HepG2 (cell line): ENCODE measurements at regions not wholly inside any gene's neighbourhood (a gene's known extent, or its start where the extent isn't known, plus 50 kb on each side); places are given as distances from the start of the nearest gene placed in this dataset.

Experiments used
- CREM ChIP-seq, 2 experiments: sonication (generic) in 1 of 2; formaldehyde crosslinking in 1 of 2; IDR thresholded peaks; 2 replicates each; pipeline versions ENCODE4 v1.4.0 to v1.6.1; 2016 to 2020; ENCODE audit warnings: antibody characterized with exemption in 1 of 2, mild to moderate bottlenecking in 1 of 2, missing genetic modification reagents in 1 of 2
- DNMT1 ChIP-seq: sonication (generic); formaldehyde crosslinking; IDR thresholded peaks from 2 replicates; pipeline ENCODE4 v1.5.1; 2020; ENCODE audit warnings: mild to moderate bottlenecking, missing genetic modification reagents
- ERF ChIP-seq: IDR thresholded peaks from 2 replicates; pipeline ENCODE4 v1.6.1; 2018; ENCODE audit warnings: missing biosample characterization, missing genetic modification reagents
- KDM5A ChIP-seq: fragments of 200-600 bp; sonication (generic); IDR thresholded peaks from 2 replicates; pipeline ENCODE4 v1.7.0; 2018; ENCODE audit warnings: antibody characterized with exemption, mild to moderate bottlenecking, low read length, borderline replicate concordance
- MXD1 ChIP-seq: sonication (generic); formaldehyde crosslinking; IDR thresholded peaks from 2 replicates; pipeline ENCODE4 v1.4.0; 2020; ENCODE audit warnings: mild to moderate bottlenecking, missing genetic modification reagents
- MXI1 ChIP-seq: IDR thresholded peaks from 3 replicates; pipeline ENCODE4 v1.6.1; 2012; ENCODE audit warnings: low read depth, low read length, inconsistent platforms, borderline replicate concordance
- PHB2 ChIP-seq: fragments of 450-650 bp; IDR thresholded peaks from 2 replicates; pipeline ENCODE4 v1.6.1; 2018; ENCODE audit not compliant: partially characterized antibody
- TBX3 ChIP-seq: fragments of 450-650 bp; IDR thresholded peaks from 2 replicates; pipeline ENCODE4 v1.6.1; 2017; ENCODE audit warnings: antibody characterized with exemption, mild to moderate bottlenecking, inconsistent platforms, borderline replicate concordance
- ZFAT ChIP-seq: sonication (generic); formaldehyde crosslinking; conservative IDR thresholded peaks from 2 replicates; pipeline ENCODE4 v1.8.1; 2023; ENCODE audit warnings: missing genetic modification reagents, inconsistent platforms
- ZNF629 ChIP-seq: sonication (generic); formaldehyde crosslinking; conservative IDR thresholded peaks from 2 replicates; pipeline ENCODE4 v1.5.0; 2020; ENCODE audit warnings: missing genetic modification reagents
- TF ChIP-seq, protein P1 (sequence below): sonication (generic); formaldehyde crosslinking; IDR thresholded peaks from 2 replicates; pipeline ENCODE4 v1.8.1; 2023; ENCODE audit warnings: missing genetic modification reagents, mild to moderate bottlenecking, borderline replicate concordance
- TF ChIP-seq, protein P2 (sequence below), 2 experiments: sonication (generic) in 1 of 2; formaldehyde crosslinking in 1 of 2; IDR thresholded peaks; 2 replicates each; pipeline versions ENCODE4 v1.6.1 to v1.9.0; 2014 to 2022; ENCODE audit warnings: antibody characterized with exemption in 1 of 2, borderline replicate concordance in 1 of 2, inconsistent platforms in 1 of 2, low read depth in 1 of 2, missing genetic modification reagents in 1 of 2

- TF ChIP-seq, protein P1, sequence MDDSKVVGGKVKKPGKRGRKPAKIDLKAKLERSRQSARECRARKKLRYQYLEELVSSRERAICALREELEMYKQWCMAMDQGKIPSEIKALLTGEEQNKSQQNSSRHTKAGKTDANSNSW = no peak
- TF ChIP-seq ERF (CRISPR knock-in tag) (no peak), DNMT1 (no peak), MXD1 (CRISPR knock-in tag) (no peak), ZFAT (CRISPR knock-in tag) (no peak), KDM5A (no peak), PHB2 (no peak), MXI1 (no peak), ZNF629 (CRISPR knock-in tag) (no peak), TBX3 (no peak), CREM (IDR thresholded peaks at IDR 0.05) (no peak), CREM (CRISPR knock-in tag; IDR thresholded peaks at IDR 0.05) (no peak)
- TF ChIP-seq, protein P2, sequence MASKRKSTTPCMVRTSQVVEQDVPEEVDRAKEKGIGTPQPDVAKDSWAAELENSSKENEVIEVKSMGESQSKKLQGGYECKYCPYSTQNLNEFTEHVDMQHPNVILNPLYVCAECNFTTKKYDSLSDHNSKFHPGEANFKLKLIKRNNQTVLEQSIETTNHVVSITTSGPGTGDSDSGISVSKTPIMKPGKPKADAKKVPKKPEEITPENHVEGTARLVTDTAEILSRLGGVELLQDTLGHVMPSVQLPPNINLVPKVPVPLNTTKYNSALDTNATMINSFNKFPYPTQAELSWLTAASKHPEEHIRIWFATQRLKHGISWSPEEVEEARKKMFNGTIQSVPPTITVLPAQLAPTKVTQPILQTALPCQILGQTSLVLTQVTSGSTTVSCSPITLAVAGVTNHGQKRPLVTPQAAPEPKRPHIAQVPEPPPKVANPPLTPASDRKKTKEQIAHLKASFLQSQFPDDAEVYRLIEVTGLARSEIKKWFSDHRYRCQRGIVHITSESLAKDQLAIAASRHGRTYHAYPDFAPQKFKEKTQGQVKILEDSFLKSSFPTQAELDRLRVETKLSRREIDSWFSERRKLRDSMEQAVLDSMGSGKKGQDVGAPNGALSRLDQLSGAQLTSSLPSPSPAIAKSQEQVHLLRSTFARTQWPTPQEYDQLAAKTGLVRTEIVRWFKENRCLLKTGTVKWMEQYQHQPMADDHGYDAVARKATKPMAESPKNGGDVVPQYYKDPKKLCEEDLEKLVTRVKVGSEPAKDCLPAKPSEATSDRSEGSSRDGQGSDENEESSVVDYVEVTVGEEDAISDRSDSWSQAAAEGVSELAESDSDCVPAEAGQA (IDR thresholded peaks at IDR 0.05; ENCODE audit: low read depth) = no peak
- TF ChIP-seq, protein P2 (CRISPR knock-in tag; IDR thresholded peaks at IDR 0.05; ENCODE audit: borderline replicate concordance) = no peak
- TF ChIP-seq, all 625 proteins: peak for 0
Observed at GRCh38 chr1:222104694-222105392, 363.0 kb upstream of the DUSP10 start (continued).
